Spleen (tissue), 7 donors: ENCODE measurements at regions not wholly inside any gene's neighbourhood (a gene's known extent, or its start where the extent isn't known, plus 50 kb on each side); places are given as distances from the start of the nearest gene placed in this dataset.

Experiments
- POLR2AphosphoS5 ChIP-seq, 3 donors: sonication (generic); formaldehyde crosslinking; IDR thresholded peaks; one replicate each; pipeline ENCODE4 v1.5.1; 2017; ENCODE audit warnings: antibody characterized with exemption in 3 of 3
- TF ChIP-seq, protein P1 (sequence below), 11 experiments: fragments of 200-600 bp in 7 of 11; fragments of 450-650 bp in 4 of 11; sonication (generic) in 4 of 11; IDR thresholded peaks in 8 of 11; conservative IDR thresholded peaks in 3 of 11; 1 replicate in 7 of 11; 2 replicates in 4 of 11; pipeline versions ENCODE4 v1.4.0 to v1.8.0; 2016 to 2021; ENCODE audit warnings: antibody characterized with exemption in 11 of 11, inconsistent platforms in 4 of 11, mild to moderate bottlenecking in 1 of 11
- donor health status: DM: no; HTN: no; CAD: no; lungs with moderate emphysema.
- donor health status: DM: no; HTN: no; CAD: no.
- donor health status: DM: no; HTN: no; CAD: no.

- TF ChIP-seq, protein P1, sequence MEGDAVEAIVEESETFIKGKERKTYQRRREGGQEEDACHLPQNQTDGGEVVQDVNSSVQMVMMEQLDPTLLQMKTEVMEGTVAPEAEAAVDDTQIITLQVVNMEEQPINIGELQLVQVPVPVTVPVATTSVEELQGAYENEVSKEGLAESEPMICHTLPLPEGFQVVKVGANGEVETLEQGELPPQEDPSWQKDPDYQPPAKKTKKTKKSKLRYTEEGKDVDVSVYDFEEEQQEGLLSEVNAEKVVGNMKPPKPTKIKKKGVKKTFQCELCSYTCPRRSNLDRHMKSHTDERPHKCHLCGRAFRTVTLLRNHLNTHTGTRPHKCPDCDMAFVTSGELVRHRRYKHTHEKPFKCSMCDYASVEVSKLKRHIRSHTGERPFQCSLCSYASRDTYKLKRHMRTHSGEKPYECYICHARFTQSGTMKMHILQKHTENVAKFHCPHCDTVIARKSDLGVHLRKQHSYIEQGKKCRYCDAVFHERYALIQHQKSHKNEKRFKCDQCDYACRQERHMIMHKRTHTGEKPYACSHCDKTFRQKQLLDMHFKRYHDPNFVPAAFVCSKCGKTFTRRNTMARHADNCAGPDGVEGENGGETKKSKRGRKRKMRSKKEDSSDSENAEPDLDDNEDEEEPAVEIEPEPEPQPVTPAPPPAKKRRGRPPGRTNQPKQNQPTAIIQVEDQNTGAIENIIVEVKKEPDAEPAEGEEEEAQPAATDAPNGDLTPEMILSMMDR (IDR thresholded peaks at IDR 0.05 in 8 of 11, conservative IDR thresholded peaks at IDR 0.05 in 3 of 11) = no peak
- no peak for TF ChIP-seq POLR2AphosphoS5 (IDR thresholded peaks at IDR 0.05)
These were observed 308.4 kb downstream of the AJAP1 start for GRCh38 chr1:4962836-4963235.
